GM12875 (cell line): ENCODE measurements at regions not wholly inside any gene's neighbourhood (a gene's known extent, or its start where the extent isn't known, plus 50 kb on each side); places are given as distances from the start of the nearest gene placed in this dataset.
"Not testable (repeated sequence)": the region's sequence is repeated elsewhere in the genome, so short reads cannot be mapped to it uniquely, and the experiment has no call there.

ENCODE experiments used
- H3K4me3 ChIP-seq: one replicate; pipeline ENCODE4 v1.5.1; 2011; ENCODE audit warnings: low read depth, low read length, control low read depth
- CTCF ChIP-seq: IDR thresholded peaks from 2 replicates; pipeline ENCODE4 v1.5.1; 2011; ENCODE audit warnings: low read depth, mild to moderate bottlenecking, control low read depth, inconsistent platforms, low read length, moderate library complexity, borderline replicate concordance; ENCODE audit not compliant: insufficient read depth

DNA sequence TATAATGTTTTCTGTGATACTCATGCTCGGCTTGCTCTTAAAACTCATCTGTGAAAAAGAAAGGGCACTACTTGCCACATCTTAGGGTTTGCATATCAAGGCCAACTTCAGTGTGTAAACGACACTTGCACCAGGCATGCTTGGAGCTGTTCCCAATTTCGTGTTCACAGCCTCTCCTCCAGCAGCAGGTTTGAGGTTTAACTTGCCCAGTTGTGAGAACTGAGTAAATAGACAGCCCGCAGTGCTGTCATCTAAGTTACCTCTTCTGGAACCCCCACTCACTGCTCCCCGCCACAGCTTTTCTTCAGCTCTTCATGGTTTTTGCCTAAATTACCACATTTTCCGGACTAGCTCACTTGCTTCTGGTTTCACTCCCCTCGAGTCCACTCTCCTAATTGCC lies 595.4 kb downstream of the TTLL7 start:
- H3K4me3 ChIP-seq = not testable (repeated sequence)

- H3K4me3 ChIP-seq = not testable (repeated sequence)
These were observed 597.8 kb downstream of the TTLL7 start for GRCh38 chr1:83401146-83401545.

DNA sequence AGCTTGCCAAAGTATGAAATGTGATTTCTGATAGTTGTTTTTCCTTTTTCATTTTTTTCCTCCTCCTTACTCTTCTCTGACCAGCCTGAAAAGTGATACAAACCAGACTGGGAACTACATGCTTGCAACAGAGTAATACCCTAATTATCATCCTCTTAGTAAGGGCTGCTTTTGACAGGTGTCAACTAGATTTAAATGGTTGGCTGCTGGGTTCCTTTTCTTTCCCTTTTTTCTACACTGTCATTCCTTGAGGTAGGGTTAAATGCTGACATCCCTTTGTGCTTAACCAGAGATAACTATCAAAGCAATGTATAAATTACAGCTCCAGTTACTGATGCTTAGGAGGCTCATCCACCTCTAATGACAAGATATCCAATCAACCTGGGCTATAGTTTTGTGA lies 598.8 kb downstream of the TTLL7 start:
- not testable (repeated sequence) for H3K4me3 ChIP-seq

GRCh38 chr1:83398125-83398524 lies 600.8 kb downstream of the TTLL7 start:
- not testable (repeated sequence) for H3K4me3 ChIP-seq

GRCh38 chr1:83395130-83395529 lies 603.8 kb downstream of the TTLL7 start:
- H3K4me3 ChIP-seq = not testable (repeated sequence)

GRCh38 chr1:83386946-83387345 lies 612.0 kb downstream of the TTLL7 start:
- H3K4me3 ChIP-seq = not testable (repeated sequence)

DNA sequence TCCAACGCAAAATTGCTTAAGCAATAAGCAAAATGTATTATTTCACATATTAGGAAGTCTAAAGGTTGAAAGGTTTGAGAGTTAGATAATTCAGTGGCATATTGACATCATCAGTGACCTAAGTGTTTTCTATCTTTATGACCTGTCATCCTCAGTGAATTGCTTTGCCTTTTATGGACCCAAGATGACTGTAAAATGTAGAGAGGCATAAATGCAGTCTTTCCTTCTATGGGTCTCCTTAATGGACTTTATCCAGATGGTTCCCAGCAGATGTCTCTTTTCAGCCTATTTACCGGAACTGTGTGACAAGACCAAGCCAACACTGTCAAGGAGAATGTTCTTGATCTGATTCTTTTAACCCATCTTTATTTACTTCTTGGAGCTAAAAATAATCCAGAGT lies 615.8 kb downstream of the TTLL7 start:
- H3K4me3 ChIP-seq = not testable (repeated sequence)

GRCh38 chr1:83373018-83373417 lies 625.9 kb downstream of the TTLL7 start:
- H3K4me3 ChIP-seq = not testable (repeated sequence)

GRCh38 chr1:83369853-83370252 lies 629.1 kb downstream of the TTLL7 start:
- not testable (repeated sequence) for H3K4me3 ChIP-seq

DNA sequence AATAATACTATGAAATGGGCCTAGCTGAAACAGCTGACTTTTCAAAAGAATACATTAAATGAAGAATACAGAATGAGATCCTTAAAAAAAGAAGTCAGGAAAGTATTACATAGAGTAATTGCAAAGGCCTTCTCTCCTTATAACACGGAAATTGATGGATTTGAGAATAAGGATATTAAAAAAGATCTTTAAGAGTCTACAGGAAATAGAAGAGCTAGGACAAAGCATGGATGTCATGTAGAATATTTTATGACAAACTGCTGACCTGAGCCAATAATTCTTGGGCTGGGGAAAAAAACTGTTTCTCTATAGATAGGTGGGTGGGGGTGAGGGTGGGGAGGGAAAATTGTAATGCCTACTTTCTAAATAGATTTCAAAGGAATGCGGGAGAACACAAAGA lies 633.6 kb downstream of the TTLL7 start:
- not testable (repeated sequence) for H3K4me3 ChIP-seq

DNA sequence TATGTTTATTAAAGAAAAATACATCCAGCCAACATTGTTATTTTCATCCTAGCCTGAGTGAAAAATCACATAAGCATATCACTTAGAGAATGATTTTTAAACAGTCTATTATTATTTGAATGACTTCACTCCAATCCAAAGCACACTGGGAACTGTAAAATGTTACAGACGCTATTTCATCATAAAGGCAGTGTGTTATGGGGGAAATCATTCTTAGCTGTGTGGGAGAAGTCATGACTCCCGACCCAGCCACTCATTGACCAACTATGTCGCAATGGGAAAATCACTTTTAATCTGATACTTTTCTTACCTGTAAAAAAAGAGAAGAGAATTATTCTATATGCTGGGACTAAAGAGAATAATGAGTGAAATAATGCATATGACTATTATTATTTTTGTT lies 653.6 kb downstream of the TTLL7 start:
- not testable (repeated sequence) for H3K4me3 ChIP-seq

GRCh38 chr1:83343767-83344166 lies 655.2 kb downstream of the TTLL7 start:
- not testable (repeated sequence) for H3K4me3 ChIP-seq

DNA sequence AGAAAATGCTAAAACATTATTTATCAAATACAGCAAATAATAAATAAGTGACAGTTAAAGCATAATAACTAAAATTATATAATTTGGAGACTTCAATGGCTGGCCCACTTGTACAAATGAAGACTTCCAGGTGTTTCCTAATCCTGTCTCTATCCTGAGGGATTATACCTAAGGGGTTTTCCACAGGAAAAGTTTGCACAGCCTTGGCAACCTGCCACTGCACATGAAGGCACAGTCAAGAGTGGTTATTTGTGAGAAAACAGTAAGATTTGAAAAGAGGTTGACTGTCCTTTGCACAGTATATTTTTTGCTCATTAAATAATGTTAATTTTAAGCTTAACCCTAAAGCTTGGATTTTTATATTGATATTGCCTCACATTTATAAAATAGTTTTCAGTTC lies 655.9 kb downstream of the TTLL7 start:
- not testable (repeated sequence) for H3K4me3 ChIP-seq

GRCh38 chr1:83332308-83332707 lies 666.6 kb downstream of the TTLL7 start:
- H3K4me3 ChIP-seq = not testable (repeated sequence)

GRCh38 chr1:83318366-83318765 lies 680.6 kb downstream of the TTLL7 start:
- no peak for TF ChIP-seq CTCF
- no peak overlapping the region for H3K4me3 ChIP-seq

DNA sequence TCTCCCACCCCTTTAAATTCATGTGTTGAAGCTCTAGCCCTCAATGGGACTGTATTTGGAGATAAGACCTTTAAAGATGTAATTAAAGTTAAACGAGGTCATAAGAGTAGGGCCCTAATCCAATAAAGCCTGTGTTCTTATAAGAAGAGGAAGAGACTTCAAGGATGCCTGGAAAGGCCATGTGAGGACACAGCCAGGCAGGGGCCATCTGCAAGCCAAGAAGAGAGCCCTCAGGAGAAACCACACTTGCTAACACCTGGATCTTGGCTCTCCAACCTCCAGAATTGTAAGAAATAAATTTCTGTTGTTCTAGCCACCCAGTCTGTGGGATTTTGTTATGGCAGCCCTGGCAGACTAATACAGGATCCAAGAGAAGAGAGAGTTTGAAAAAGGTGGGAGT lies 683.5 kb downstream of the TTLL7 start:
- not testable (repeated sequence) for H3K4me3 ChIP-seq

- not testable (repeated sequence) for H3K4me3 ChIP-seq
These were observed 688.8 kb downstream of the TTLL7 start for GRCh38 chr1:83310161-83310560.

DNA sequence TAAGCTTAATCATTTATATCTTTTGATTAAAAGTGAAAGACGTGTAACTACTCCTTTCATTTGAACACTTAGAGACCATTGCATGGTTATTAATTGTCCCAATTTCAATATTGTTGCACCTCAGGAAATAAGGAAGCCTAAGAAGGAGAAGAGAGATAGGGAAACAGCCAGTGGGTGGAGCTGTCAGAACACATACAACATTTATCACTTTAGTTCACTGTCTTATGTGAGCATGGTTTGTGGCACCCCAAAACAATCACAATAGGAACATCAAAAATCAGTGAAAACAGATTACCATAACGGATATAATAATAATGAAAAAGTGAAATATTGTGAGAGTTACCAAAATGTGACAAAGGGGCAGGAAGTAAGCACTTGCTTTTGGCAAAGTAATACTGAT lies 689.9 kb downstream of the TTLL7 start:
- H3K4me3 ChIP-seq = not testable (repeated sequence)

DNA sequence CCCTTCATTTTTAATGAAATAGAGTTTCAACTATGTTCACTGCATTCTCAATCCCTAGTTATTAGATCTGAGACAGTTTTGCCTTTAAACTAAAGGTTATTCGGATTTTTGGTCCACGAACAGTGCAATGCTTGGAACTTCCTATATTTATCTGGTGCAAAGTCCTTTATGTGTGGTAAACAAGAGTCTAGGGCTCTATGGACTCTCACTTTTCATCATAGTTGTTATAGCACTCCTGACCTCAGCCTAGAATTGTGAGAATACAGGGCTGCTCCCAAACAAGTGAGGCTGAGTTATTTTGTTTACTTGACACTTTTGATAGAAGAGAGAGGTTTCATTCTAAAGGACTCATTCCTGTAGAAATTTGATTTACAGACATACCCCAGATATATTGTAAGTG lies 692.1 kb downstream of the TTLL7 start:
- H3K4me3 ChIP-seq = not testable (repeated sequence)

- H3K4me3 ChIP-seq = not testable (repeated sequence)
These were observed 703.3 kb downstream of the TTLL7 start for GRCh38 chr1:83295594-83295993.

DNA sequence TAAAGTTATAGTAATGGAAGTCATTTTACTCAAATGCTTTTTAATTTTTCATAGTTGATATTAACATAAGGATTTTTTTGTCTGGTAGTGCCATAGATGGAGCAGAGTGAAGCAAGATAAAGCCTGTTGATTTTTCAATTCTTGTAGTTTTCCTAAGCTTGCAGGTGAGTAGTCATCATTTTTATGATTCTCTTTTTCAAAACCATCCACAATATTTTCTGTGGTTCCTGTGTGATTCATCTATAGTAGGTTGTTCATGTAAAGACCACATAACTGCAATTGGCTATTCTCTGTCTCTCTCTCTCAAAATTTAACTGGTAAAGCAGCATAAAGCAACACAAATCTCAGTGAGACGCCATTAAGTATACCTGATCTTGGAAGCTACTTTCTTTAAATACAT lies 711.5 kb downstream of the TTLL7 start:
- H3K4me3 ChIP-seq = not testable (repeated sequence)

- H3K4me3 ChIP-seq = not testable (repeated sequence)
These were observed 724.3 kb downstream of the TTLL7 start for GRCh38 chr1:83274656-83275055.
